HG03097 (cell line): ENCODE measurements at regions not wholly inside any gene's neighbourhood (a gene's known extent, or its start where the extent isn't known, plus 50 kb on each side); places are given as distances from the start of the nearest gene placed in this dataset.

Experiments used
- ATAC-seq: cut with Tn5 transposase; IDR thresholded peaks from one replicate; pipeline ENCODE4 v1.9.1; 2021; ENCODE audit not compliant: unreplicated experiment, low FRiP score

GRCh38 chr4:136800248-136800647 lies 732.0 kb downstream of the PCDH18 start:
- no peak for ATAC-seq

GRCh38 chr4:136796953-136797352 lies 735.3 kb downstream of the PCDH18 start:
- no peak for ATAC-seq

- ATAC-seq, result no peak
Measured at GRCh38 chr4:136793848-136794247, 738.4 kb downstream of the PCDH18 start.

- no peak for ATAC-seq
Measured at GRCh38 chr4:136784326-136784725, 748.0 kb downstream of the PCDH18 start.

- ATAC-seq, result no peak
Measured at GRCh38 chr4:136769717-136770116, 762.6 kb downstream of the PCDH18 start.

- no peak for ATAC-seq
Measured at GRCh38 chr4:136768925-136769275, 763.4 kb downstream of the PCDH18 start.

- no peak for ATAC-seq
Measured at GRCh38 chr4:136768213-136768924, 763.9 kb downstream of the PCDH18 start.

GRCh38 chr4:136763919-136764318 lies 768.4 kb downstream of the PCDH18 start:
- ATAC-seq, result no peak

GRCh38 chr4:136755531-136755916 lies 776.8 kb downstream of the PCDH18 start:
- ATAC-seq, result no peak

- no peak for ATAC-seq
Measured at GRCh38 chr4:136754810-136755530, 777.3 kb downstream of the PCDH18 start.

GRCh38 chr4:136751556-136751955 lies 780.7 kb downstream of the PCDH18 start:
- ATAC-seq, result no peak

- ATAC-seq, result no peak
Measured at GRCh38 chr4:136750897-136751296, 781.4 kb downstream of the PCDH18 start.

- no peak for ATAC-seq
Measured at GRCh38 chr4:136749989-136750388, 782.3 kb downstream of the PCDH18 start.

GRCh38 chr4:136748773-136749172 lies 783.5 kb downstream of the PCDH18 start:
- ATAC-seq, result no peak

GRCh38 chr4:136748165-136748564 lies 784.1 kb downstream of the PCDH18 start:
- no peak for ATAC-seq

- no peak for ATAC-seq
Measured at GRCh38 chr4:136743238-136743637, 789.1 kb downstream of the PCDH18 start.

GRCh38 chr4:136742333-136742732 lies 790.0 kb downstream of the PCDH18 start:
- ATAC-seq, result no peak

GRCh38 chr4:136741468-136741867 lies 790.8 kb downstream of the PCDH18 start:
- ATAC-seq, result no peak

GRCh38 chr4:136740326-136740725 lies 792.0 kb downstream of the PCDH18 start:
- ATAC-seq, result no peak

- no peak for ATAC-seq
Measured at GRCh38 chr4:136737066-136737465, 795.2 kb downstream of the PCDH18 start.

GRCh38 chr4:136731025-136731424 lies 801.3 kb downstream of the PCDH18 start:
- ATAC-seq, result no peak
